ENCODE measurements at regions not wholly inside any gene's neighbourhood (a gene's known extent, or its start where the extent isn't known, plus 50 kb on each side); places are given as distances from the start of the nearest gene placed in this dataset.

DNA sequence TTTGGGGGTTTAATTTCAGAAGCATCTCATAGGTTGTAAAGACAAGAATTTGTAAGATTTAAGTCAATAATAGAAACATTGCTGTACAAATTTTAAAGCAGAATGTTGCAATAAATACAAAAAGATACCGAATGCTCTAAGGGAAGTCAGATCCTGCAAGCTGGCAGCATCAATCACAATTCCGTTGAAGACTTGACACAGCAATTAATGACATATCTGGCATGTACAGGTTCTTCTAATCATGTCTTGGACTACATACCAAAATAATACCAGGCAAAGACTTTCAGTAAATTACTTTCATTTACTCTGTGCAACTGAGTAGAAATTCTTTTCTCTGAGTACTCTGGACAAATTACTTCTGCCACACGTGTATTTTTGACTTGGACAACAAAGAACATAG is 54.0 kb upstream of the CDIN1 start:
- DNase-seq (ENCODE audit: insufficient read length, low spot score) = no peak
- FAIRE-seq = no peak

DNA sequence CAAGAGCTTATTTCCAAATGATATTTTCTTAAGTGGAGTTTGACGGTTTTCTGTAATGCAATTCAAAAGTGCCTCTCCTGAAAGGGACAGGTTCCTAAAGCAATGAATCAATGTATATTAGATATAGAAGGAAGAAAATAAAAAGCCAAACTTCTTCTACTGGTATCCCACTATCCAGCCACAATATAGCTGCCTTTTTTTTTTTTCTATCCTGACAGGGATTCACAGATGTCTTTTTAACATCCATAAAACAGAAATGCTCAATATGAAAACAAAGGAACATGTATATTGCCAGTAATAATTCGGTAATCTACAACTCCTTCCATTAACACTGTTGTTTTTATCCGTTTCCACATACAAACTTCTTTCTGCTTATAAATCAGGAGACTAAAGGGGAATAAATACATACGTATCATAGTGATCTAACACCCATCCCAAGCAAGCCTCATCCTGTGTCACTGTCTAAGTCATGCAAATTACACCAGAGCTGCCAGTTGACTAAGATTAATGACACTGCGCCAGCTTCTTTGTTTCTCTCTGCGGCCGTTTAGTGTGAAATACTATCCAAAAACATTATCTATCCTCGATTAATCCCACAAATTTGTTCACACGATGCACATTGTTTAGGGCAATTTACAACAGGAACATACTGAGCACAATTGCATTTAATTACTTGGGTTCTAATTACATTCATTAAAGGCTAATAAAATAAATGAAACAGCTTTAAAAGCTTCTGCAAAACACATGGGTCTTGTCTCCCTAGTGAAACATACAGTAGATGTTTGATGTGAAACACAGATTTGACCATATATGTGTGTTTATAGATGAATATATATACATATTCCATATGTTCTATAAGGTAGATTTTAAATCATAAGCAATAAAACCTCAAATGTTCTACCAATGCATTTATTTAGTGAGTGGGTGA is 51.9 kb upstream of the CDIN1 start:
- DNase-seq (ENCODE audit: insufficient read length, low spot score) (no peak), FAIRE-seq (no peak)

DNA sequence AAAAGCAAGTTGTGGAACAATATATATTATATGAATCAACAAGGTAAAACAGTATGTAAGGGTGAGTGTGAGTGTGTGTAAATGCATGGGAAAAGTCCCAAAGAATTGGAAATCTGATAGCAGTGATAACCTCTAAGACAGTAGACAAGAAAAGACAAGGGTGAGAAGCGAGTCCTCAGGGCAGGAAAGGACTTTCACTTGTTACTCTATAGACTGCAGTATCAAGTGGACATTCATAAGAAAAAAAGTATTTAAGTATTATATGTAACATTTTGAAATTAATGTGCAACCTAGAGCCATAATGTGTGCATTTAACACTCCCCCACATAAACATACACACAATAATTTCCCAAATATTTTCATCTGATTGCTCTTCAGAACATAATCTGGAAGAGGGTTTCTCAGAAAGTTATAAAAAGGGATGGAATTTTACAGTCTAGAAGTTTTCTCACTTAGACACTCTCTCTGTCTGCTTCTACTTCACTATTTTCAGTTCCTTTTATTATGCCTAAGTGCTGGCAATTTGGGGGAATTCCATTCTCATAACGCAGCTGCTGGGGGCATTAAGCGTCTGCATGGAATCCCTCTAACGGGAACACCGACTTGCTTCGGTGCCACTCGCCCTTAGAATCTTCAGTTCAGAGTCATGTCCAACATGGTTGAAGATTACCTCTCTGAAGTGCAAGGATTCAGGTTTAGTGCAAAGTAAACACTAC is 50.0 kb upstream of the CDIN1 start:
- FAIRE-seq = no peak

More for the DNA sequence above, 50.0 kb upstream of the CDIN1 start:
- no peak for DNase-seq (ENCODE audit: insufficient read length, low spot score)

All from GM19239 (cell line).